ENCODE measurements at regions not wholly inside any gene's neighbourhood (a gene's known extent, or its start where the extent isn't known, plus 50 kb on each side); places are given as distances from the start of the nearest gene placed in this dataset.
"Not testable (repeated sequence)": the region's sequence is repeated elsewhere in the genome, so short reads cannot be mapped to it uniquely, and the experiment has no call there.

DNA sequence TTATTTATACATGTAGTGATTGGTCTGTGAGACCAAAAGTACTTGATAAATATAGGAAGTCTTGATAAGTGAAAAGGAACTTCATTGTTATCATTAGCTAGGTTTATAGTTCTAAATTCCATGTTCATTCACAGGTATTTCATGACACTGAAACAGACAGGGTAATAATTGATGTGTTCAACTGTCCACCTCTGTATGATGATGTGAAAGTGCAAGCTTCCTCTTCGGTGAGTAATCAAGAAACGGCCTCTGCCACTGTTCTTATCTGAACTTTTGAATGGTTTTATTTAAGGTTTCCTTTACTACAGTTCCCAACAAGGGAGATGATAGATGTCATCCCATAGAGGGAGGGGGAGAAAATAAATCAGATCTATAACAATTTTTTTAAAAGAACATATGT, 59.3 kb upstream of the HNRNPA1L2 start:
- H3K4me3 ChIP-seq (ENCODE audit: insufficient read depth, low read depth, low read length); CTCF ChIA-PET; H3K9me1 ChIP-seq (ENCODE audit: insufficient read depth, low read length); H2BK15ac ChIP-seq (ENCODE audit: low read depth, low read length); H2AK5ac ChIP-seq (ENCODE audit: low read depth, low read length); H4K20me1 ChIP-seq (ENCODE audit: insufficient read depth, low read length); H3K14ac ChIP-seq (replicated peaks; ENCODE audit: low read depth, low read length); H3K36me3 ChIP-seq (ENCODE audit: control insufficient read depth, insufficient read depth, low read length); H3K27me3 ChIP-seq (ENCODE audit: control insufficient read depth, insufficient read depth, low read length); H4K5ac ChIP-seq (ENCODE audit: low read depth, low read length); H2BK20ac ChIP-seq (ENCODE audit: low read depth, low read length); H3K27ac ChIP-seq (ENCODE audit: insufficient read depth, low read length); intact Hi-C loops (cut with micrococcal nuclease); H3K4me2 ChIP-seq (ENCODE audit: low read depth, low read length); H3K4ac ChIP-seq (ENCODE audit: low read depth, low read length); POLR2A ChIA-PET (ENCODE audit: unreplicated experiment); H3K9ac ChIP-seq (ENCODE audit: low read depth, low read length); DNase-seq; H2AFZ ChIP-seq (replicated peaks; ENCODE audit: low read length, poor library complexity); BruUV-seq (replicated peaks); H2AK9ac ChIP-seq (replicated peaks; ENCODE audit: low read depth, low read length, poor library complexity); H3K56ac ChIP-seq (ENCODE audit: extremely low read depth, insufficient read depth, low read length); dilution Hi-C loops (cut with HindIII; ENCODE audit: low sequenced_read_pairs, unreplicated experiment); H4K8ac ChIP-seq (ENCODE audit: low read depth in 2 of 2, low read length in 2 of 2); in situ Hi-C loops (cut with MboI; ENCODE audit: low sequenced_read_pairs); H3K79me1 ChIP-seq (ENCODE audit: low read depth in 1 of 2, low read length in 2 of 2); H3K18ac ChIP-seq (ENCODE audit: low read depth, low read length); H3K4me1 ChIP-seq (ENCODE audit: control insufficient read depth, insufficient read depth, low read length); ATAC-seq (ENCODE audit: low read depth); H2BK5ac ChIP-seq (ENCODE audit: low read depth, low read length, poor library complexity, severe bottlenecking); H3K9me3 ChIP-seq (ENCODE audit: control insufficient read depth, insufficient read depth, low read length); H2BK120ac ChIP-seq (ENCODE audit: low read depth, low read length); H4K91ac ChIP-seq (ENCODE audit: insufficient read depth, low read depth, low read length); H3K23ac ChIP-seq (ENCODE audit: low read depth, low read length): not testable (repeated sequence)
- no CpG with 5 or more reads among the region's 2 CpGs for whole genome bisulfite sequencing, 2 experiments (ENCODE audit: extremely low coverage in 2 of 2, insufficient read length in 1 of 2)
